Cardiac muscle cell (in vitro differentiated cells and primary cell): ENCODE measurements at regions not wholly inside any gene's neighbourhood (a gene's known extent, or its start where the extent isn't known, plus 50 kb on each side); places are given as distances from the start of the nearest gene placed in this dataset.

Source experiments
- DNase-seq, 2 donors: peaks; one replicate each; pipeline versions ENCODE4 v3.0.0 to v3.0.0-alpha.2; 2010 to 2017; ENCODE audit warnings: low read depth in 1 of 2, low spot score in 1 of 2
- H3K27ac ChIP-seq: fragments of 200-600 bp; sonication (generic); 2 replicates; pipeline ENCODE4 v1.5.1; 2016
- H3K27me3 ChIP-seq: fragments of 200-600 bp; sonication (generic); 2 replicates; pipeline ENCODE4 v1.6.0; 2016; ENCODE audit warnings: control low read depth
- H3K36me3 ChIP-seq: fragments of 200-600 bp; sonication (generic); 2 replicates; pipeline ENCODE4 v1.5.1; 2016; ENCODE audit warnings: control low read depth
- H3K4me1 ChIP-seq: fragments of 200-600 bp; sonication (generic); 2 replicates; pipeline ENCODE4 v1.8.1; 2017; ENCODE audit warnings: low read depth, mild to moderate bottlenecking, mixed run types
- H3K4me3 ChIP-seq: fragments of 200-600 bp; sonication (generic); 2 replicates; pipeline ENCODE4 v1.5.1; 2016; ENCODE audit warnings: mild to moderate bottlenecking
- H3K9me3 ChIP-seq: fragments of 200-600 bp; sonication (generic); 2 replicates; pipeline ENCODE4 v1.5.1; 2017; ENCODE audit warnings: low read depth, mild to moderate bottlenecking, control low read depth
- TF ChIP-seq, protein P1 (sequence below): IDR thresholded peaks from 2 replicates; pipeline ENCODE4 v1.5.1; 2012; ENCODE audit warnings: low read depth, mild to moderate bottlenecking, low read length

DNA sequence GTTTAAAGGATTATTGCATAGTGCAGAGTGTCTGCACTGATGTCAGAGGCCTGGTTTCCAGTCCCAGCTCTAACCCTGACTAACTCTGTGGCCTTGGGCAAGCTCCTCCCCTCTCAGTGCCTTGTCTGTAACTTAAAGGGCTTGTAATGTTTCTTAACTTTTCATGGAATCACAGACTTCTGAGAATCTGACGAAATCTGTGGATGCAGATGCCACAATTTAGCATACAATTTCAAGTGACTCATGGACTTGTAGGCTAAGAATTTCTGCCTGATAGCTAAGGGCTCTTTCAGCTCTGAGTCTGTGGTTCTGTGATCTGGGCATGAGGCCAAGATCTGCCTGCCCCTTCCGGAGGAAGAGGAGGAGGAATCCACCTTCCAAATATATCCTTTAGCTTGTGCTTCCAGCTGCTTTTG is 236.9 kb downstream of the AR start:
- Histone ChIP-seq H3K27ac (peak overlapping the region; percentile 79), H3K36me3 (no peaks in the 10 kb centered on the region), H3K4me1 (peaks cover 15% of the 10 kb centered on the region), H3K4me3 (no peak overlapping the region), H3K9me3 (no peaks in the 10 kb centered on the region), H3K27me3 (no peaks in the 10 kb centered on the region)
- TF ChIP-seq, protein P1, sequence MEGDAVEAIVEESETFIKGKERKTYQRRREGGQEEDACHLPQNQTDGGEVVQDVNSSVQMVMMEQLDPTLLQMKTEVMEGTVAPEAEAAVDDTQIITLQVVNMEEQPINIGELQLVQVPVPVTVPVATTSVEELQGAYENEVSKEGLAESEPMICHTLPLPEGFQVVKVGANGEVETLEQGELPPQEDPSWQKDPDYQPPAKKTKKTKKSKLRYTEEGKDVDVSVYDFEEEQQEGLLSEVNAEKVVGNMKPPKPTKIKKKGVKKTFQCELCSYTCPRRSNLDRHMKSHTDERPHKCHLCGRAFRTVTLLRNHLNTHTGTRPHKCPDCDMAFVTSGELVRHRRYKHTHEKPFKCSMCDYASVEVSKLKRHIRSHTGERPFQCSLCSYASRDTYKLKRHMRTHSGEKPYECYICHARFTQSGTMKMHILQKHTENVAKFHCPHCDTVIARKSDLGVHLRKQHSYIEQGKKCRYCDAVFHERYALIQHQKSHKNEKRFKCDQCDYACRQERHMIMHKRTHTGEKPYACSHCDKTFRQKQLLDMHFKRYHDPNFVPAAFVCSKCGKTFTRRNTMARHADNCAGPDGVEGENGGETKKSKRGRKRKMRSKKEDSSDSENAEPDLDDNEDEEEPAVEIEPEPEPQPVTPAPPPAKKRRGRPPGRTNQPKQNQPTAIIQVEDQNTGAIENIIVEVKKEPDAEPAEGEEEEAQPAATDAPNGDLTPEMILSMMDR = no peak
- DNase-seq = peak; percentile 78 to 97

DNA sequence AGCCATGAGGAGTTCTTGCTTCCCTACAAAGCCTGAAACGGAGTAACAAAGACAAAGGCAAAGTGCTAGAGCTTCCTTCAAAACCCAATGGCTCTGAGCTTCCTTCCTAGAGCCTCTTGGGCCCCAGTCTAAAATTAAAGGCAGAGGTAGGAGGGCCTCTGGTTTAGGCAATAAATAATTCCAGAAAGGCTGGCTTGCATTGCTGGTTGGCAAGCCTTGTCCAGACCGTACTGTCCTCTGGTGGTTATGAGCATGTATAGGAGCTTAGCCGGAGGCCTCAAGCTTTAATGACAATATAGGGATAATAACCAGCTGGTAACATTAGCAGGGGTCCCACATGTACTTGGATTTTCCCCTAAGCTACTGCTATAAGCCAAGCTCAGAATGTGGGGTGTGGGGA is 237.3 kb downstream of the AR start:
- no peak for DNase-seq
- H3K27ac ChIP-seq = peak overlapping the region; percentile 79
- TF ChIP-seq, protein P1 = peak; percentile 56
- no peaks in the 10 kb centered on the region for H3K27me3 ChIP-seq
- no peak overlapping the region for H3K4me3 ChIP-seq
- H3K9me3 ChIP-seq = no peaks in the 10 kb centered on the region
- no peaks in the 10 kb centered on the region for H3K36me3 ChIP-seq
- H3K4me1 ChIP-seq = peaks cover 15% of the 10 kb centered on the region

DNA sequence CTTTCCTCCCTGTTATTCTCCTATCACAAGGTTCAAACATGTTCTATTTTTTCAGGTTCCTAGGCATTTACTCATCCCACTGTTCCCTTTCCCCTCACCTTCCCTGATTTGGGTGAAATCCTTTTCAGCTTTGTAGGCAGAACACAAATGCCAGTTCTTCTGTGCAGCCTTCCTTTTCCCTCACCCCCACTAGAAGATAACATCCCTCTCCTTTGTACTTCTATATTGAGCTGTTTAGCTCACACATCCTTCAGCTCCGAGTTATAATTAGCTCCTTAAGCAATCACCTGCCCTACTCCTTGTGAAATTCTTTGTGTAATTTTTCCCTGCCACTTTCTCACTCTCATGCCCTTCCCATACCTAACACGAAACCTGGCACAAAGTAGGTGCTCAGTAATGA is 240.9 kb downstream of the AR start:
- no peaks in the 10 kb centered on the region for H3K9me3 ChIP-seq
- TF ChIP-seq, protein P1 = no peak
- peak in 1 of 2 donors; percentile 33 for DNase-seq
- no peak overlapping the region for H3K4me3 ChIP-seq
- H3K4me1 ChIP-seq = peaks cover 13% of the 10 kb centered on the region
- peak overlapping the region; percentile 60 for H3K27ac ChIP-seq
- H3K27me3 ChIP-seq = no peaks in the 10 kb centered on the region
- no peaks in the 10 kb centered on the region for H3K36me3 ChIP-seq

DNA sequence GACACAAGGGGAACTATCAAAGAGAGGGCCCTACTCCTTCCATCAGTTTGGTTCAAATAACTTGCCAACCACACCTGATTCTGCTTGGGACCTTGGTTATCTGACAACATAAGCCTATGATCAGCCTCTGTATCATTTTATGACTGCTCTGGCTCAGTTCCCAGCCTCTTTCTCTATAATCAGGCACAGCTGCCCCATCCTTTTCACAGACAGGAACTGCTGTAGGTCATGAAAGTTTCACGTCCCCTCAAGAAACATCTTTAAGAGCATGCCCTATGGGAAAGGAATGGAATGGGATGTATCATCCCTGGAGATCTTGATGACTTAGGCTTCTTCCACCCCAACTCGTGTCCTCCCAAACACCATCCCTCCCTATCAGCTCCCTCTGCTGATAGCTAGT is 243.4 kb downstream of the AR start:
- peaks cover 3% of the 10 kb centered on the region for H3K4me1 ChIP-seq
- no peak overlapping the region for H3K4me3 ChIP-seq
- H3K27me3 ChIP-seq = no peaks in the 10 kb centered on the region
- H3K27ac ChIP-seq = no peak overlapping the region
- TF ChIP-seq, protein P1 = no peak
- H3K9me3 ChIP-seq = no peaks in the 10 kb centered on the region
- DNase-seq = no peak
- H3K36me3 ChIP-seq = no peaks in the 10 kb centered on the region

DNA sequence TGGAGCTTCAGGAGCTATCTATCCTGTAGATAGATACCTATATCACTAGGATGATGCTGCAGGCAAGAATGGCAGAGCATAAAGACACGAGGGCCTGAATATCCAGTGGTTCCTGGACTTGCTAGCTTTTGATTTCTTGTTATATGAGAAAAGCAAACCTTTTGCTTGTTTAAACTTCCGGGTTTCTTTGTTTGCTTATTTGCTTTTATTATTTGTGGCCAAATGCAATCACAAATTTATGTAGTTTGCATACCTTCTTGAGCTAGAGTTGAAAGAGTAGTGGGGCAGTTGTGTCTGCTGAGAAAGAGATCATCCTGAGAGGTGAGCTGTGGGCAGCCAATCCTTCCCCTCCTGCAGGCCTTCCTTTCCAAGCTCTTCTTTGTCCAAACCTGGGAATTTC is 245.7 kb downstream of the AR start:
- H3K27me3 ChIP-seq = no peaks in the 10 kb centered on the region
- no peak overlapping the region for H3K4me3 ChIP-seq
- TF ChIP-seq, protein P1 = no peak
- H3K27ac ChIP-seq = no peak overlapping the region
- H3K36me3 ChIP-seq = no peaks in the 10 kb centered on the region
- H3K9me3 ChIP-seq = no peaks in the 10 kb centered on the region
- no peak for DNase-seq
- H3K4me1 ChIP-seq = peaks cover 3% of the 10 kb centered on the region
